K562 (cell line): ENCODE measurements at regions not wholly inside any gene's neighbourhood (a gene's known extent, or its start where the extent isn't known, plus 50 kb on each side); places are given as distances from the start of the nearest gene placed in this dataset.

ENCODE experiments used
- ATAC-seq: fragments of 200-7000 bp; cut with Tn5 transposase; 3 replicates; pipeline ENCODE4 v1.9.1; 2020; ENCODE audit warnings: moderate library complexity
- BruUV-seq: library from RNA; stranded (reverse); fragments of 400-500 nt; replicated peaks from 2 replicates; lab custom pipeline; 2021; lab: Mats Ljungman, UMichigan
- CTCF ChIA-PET: fragments of 300-600 bp; formaldehyde crosslinking; extraction: SDS; loops from one replicate; lab custom pipeline; 2021; ENCODE audit warnings: low intra/inter-chr PET ratio; lab: Yijun Ruan, JAX
- POLR2A ChIA-PET: fragments of 300-600, 350-650 bp; sonication (Branson Sonifier 250); formaldehyde crosslinking; extraction: SDS; loops from one replicate; lab custom pipeline; 2021; ENCODE audit warnings: antibody characterized with exemption, inconsistent platforms; lab: Yijun Ruan, JAX
- DNase-seq, 4 experiments: peaks; one replicate each; pipeline versions ENCODE4 v3.0.0 to v3.0.0-alpha.2; 2011 to 2018; ENCODE audit warnings: low spot score in 3 of 4, mixed read lengths in 3 of 4; ENCODE audit errors: extremely low read depth in 1 of 4
- FAIRE-seq: peaks from 2 replicates; lab custom pipeline; 2011; peaks lifted over from hg19 to GRCh38; lab: Jason Lieb, UNC
- H2AFZ ChIP-seq: 2 replicates; pipeline ENCODE4 v1.6.0; 2011; ENCODE audit warnings: low read depth, low read length, control low read depth, inconsistent platforms
- H3K27ac ChIP-seq: fragments of 200-600 bp; 3 replicates; pipeline ENCODE4 v1.8.0; 2011; ENCODE audit warnings: low read depth, mild to moderate bottlenecking, control low read depth, inconsistent platforms, low read length, moderate library complexity, mixed read lengths; ENCODE audit errors: extremely low read depth
- H3K27me3 ChIP-seq, 2 experiments: fragments of 300-600 bp in 1 of 2; 2 replicates in 1 of 2; 3 replicates in 1 of 2; pipeline versions ENCODE4 v1.6.0 to v1.8.0; 2011; ENCODE audit warnings: inconsistent platforms in 2 of 2, low read length in 2 of 2, mild to moderate bottlenecking in 1 of 2, mixed read lengths in 1 of 2, moderate library complexity in 1 of 2; ENCODE audit not compliant: control insufficient read depth in 2 of 2, insufficient read depth in 2 of 2
- H3K36me3 ChIP-seq: fragments of 300-600 bp; 3 replicates; pipeline ENCODE4 v1.8.0; 2011; ENCODE audit warnings: mild to moderate bottlenecking, low read length, inconsistent platforms; ENCODE audit not compliant: control insufficient read depth, insufficient read depth
- H3K4me1 ChIP-seq, 2 experiments: fragments of 200-600 bp in 1 of 2; replicated peaks in 1 of 2; 2 replicates in 1 of 2; 3 replicates in 1 of 2; pipeline versions ENCODE4 v1.5.1 to v1.8.0; 2011; ENCODE audit warnings: inconsistent platforms in 2 of 2, low read length in 2 of 2, mild to moderate bottlenecking in 1 of 2, mixed read lengths in 1 of 2, moderate library complexity in 1 of 2; ENCODE audit not compliant: control insufficient read depth in 2 of 2, insufficient read depth in 2 of 2
- H3K4me2 ChIP-seq: 2 replicates; pipeline ENCODE4 v1.6.1; 2011; ENCODE audit warnings: low read length, control low read depth, inconsistent platforms, mixed read lengths; ENCODE audit not compliant: insufficient read depth
- H3K4me3 ChIP-seq: fragments of 200-600 bp; sonication (generic), shearing (Covaris generic); 2 replicates; pipeline ENCODE4 v1.5.1; 2016; ENCODE audit warnings: control low read depth, inconsistent platforms
- H3K79me2 ChIP-seq: fragments of 200-600 bp; 3 replicates; pipeline ENCODE4 v1.8.0; 2011; ENCODE audit warnings: low read length, inconsistent platforms; ENCODE audit not compliant: control insufficient read depth, insufficient read depth
- H3K9ac ChIP-seq, 2 experiments: 2 replicates each; pipeline versions ENCODE4 v1.6.0 to v1.6.1; 2011; ENCODE audit warnings: low read depth in 2 of 2, low read length in 2 of 2, control low read depth in 1 of 2, inconsistent platforms in 1 of 2, mild to moderate bottlenecking in 1 of 2, mixed read lengths in 1 of 2; ENCODE audit not compliant: insufficient read depth in 1 of 2
- H3K9me1 ChIP-seq: one replicate; pipeline ENCODE4 v1.6.0; 2011; ENCODE audit warnings: inconsistent platforms, mild to moderate bottlenecking, low read length, moderate library complexity; ENCODE audit not compliant: control insufficient read depth, insufficient read depth
- H3K9me3 ChIP-seq: replicated peaks from 2 replicates; pipeline ENCODE4 v1.5.1; 2011; ENCODE audit warnings: low read depth, low read length, inconsistent platforms; ENCODE audit not compliant: control insufficient read depth, insufficient read depth
- H4K20me1 ChIP-seq: replicated peaks from 2 replicates; pipeline ENCODE4 v1.6.1; 2011; ENCODE audit warnings: low read length, inconsistent platforms, mixed read lengths; ENCODE audit not compliant: control insufficient read depth, insufficient read depth
- ASH1L ChIP-seq: fragments of 450-650 bp; IDR thresholded peaks from 2 replicates; pipeline ENCODE4 v1.6.1; 2018; ENCODE audit warnings: borderline replicate concordance, mild to moderate bottlenecking, low read depth; ENCODE audit not compliant: partially characterized antibody
- HES1 ChIP-seq: fragments of 450-650 bp; IDR thresholded peaks from 2 replicates; pipeline ENCODE4 v1.6.1; 2016; ENCODE audit warnings: low read depth, mild to moderate bottlenecking, moderate library complexity
- ILF3 ChIP-seq: fragments of 450-650 bp; IDR thresholded peaks from 2 replicates; pipeline ENCODE4 v1.6.1; 2018; ENCODE audit warnings: antibody characterized with exemption, mild to moderate bottlenecking, moderate library complexity, borderline replicate concordance
- ZNF449 ChIP-seq: fragments of 250-450 bp; sonication (Bioruptor Pico); IDR thresholded peaks from 2 replicates; pipeline ENCODE4 v1.8.0; 2022; ENCODE audit warnings: moderate library complexity, mild to moderate bottlenecking, inconsistent platforms
- WGBS: fragments of 100-300 bp; shearing (Covaris generic); methylation state at CpG from one replicate; pipeline ENCODE4 v1.1.6; 2016; ENCODE audit warnings: low coverage, mixed read lengths; ENCODE audit not compliant: insufficient coverage; ENCODE audit errors: missing lambda C conversion rate; 5-methylcytosine and 5-hydroxymethylcytosine counted together
- in situ Hi-C: fragments of 300-500 bp; cut with MboI; formaldehyde crosslinking; loops from 4 replicates; pipeline ENCODE4 v1.15.0; 2018; ENCODE audit warnings: inconsistent platforms, mixed read lengths
- intact Hi-C: fragments of 100-400 bp; cut with micrococcal nuclease; formaldehyde crosslinking; loops from 2 replicates; pipeline ENCODE4 v1.14.2; 2022

- TF ChIP-seq ILF3: no peak
Observed at GRCh38 chr6:155520078-155520477, 64.4 kb upstream of the NOX3 start (continued).

GRCh38 chr6:155519176-155519738, 63.6 kb upstream of the NOX3 start:
- intact Hi-C loops: no loop called here

More at GRCh38 chr6:155519176-155519738, 63.6 kb upstream of the NOX3 start:
- H3K27me3 ChIP-seq: no peaks in the 10 kb centered on the region
- ATAC-seq (no peak), FAIRE-seq (no peak), DNase-seq (no peak)
- H3K4me2 ChIP-seq: no peak overlapping the region
- no peak overlapping the region for H3K9ac ChIP-seq
- TF ChIP-seq ASH1L (no peak), HES1 (no peak), ZNF449 (CRISPR knock-in tag) (no peak)
- no peak overlapping the region for H3K4me3 ChIP-seq
- in situ Hi-C loops: no loop called here
- H3K27ac ChIP-seq: no peak overlapping the region
- H2AFZ ChIP-seq: no peak overlapping the region
- no peaks in the 10 kb centered on the region for H4K20me1 ChIP-seq
- no peaks in the 10 kb centered on the region for H3K36me3 ChIP-seq
- ChIA-PET CTCF (no interaction called here), POLR2A (no interaction called here)
- 0% methylated on average over 1 of the region's 1 CpG for WGBS
- no peaks in the 10 kb centered on the region for H3K4me1 ChIP-seq
- H3K9me3 ChIP-seq: no peaks in the 10 kb centered on the region
- BruUV-seq: no TSS peak
- H3K9me1 ChIP-seq: no peaks in the 10 kb centered on the region
- no peaks in the 10 kb centered on the region for H3K79me2 ChIP-seq
